Chondrocyte (in vitro differentiated cells): ENCODE measurements at regions not wholly inside any gene's neighbourhood (a gene's known extent, or its start where the extent isn't known, plus 50 kb on each side); places are given as distances from the start of the nearest gene placed in this dataset.

ENCODE experiments used
- DNase-seq: peaks from one replicate; pipeline ENCODE4 v3.0.0; 2021; ENCODE audit warnings: mixed read lengths, low spot score
- H3K27ac Mint-ChIP-seq: one replicate; pipeline ENCODE4 v1.8.0; 2021; ENCODE audit warnings: mild to moderate bottlenecking, moderate library complexity, mixed read lengths; ENCODE audit not compliant: unreplicated experiment
- H3K27me3 Mint-ChIP-seq: 2 replicates; pipeline ENCODE4 v1.8.0; 2021; ENCODE audit warnings: low read depth, mixed read lengths
- H3K36me3 Mint-ChIP-seq: 2 replicates; pipeline ENCODE4 v1.8.0; 2021; ENCODE audit warnings: low read depth, mixed read lengths
- H3K4me1 Mint-ChIP-seq: 2 replicates; pipeline ENCODE4 v1.8.0; 2021; ENCODE audit warnings: low read depth, mild to moderate bottlenecking, mixed read lengths
- H3K4me3 Mint-ChIP-seq: one replicate; pipeline ENCODE4 v1.8.0; 2021; ENCODE audit warnings: mild to moderate bottlenecking, moderate library complexity, mixed read lengths; ENCODE audit not compliant: unreplicated experiment
- H3K9me3 Mint-ChIP-seq: 2 replicates; pipeline ENCODE4 v1.8.0; 2021; ENCODE audit warnings: low read depth, mixed read lengths
- TF ChIP-seq, protein P1 (sequence below): fragments of 200-600 bp; sonication (generic); IDR thresholded peaks from 2 replicates; pipeline ENCODE4 v1.5.0; 2021; ENCODE audit warnings: antibody characterized with exemption, mild to moderate bottlenecking, moderate library complexity

GRCh38 chr4:144494280-144494679 lies 151.7 kb upstream of the HHIP start:
- no peaks in the 10 kb centered on the region for H3K9me3 Mint-ChIP-seq
- H3K27me3 Mint-ChIP-seq, result no peaks in the 10 kb centered on the region
- DNase-seq, result no peak
- H3K36me3 Mint-ChIP-seq, result no peaks in the 10 kb centered on the region
- H3K4me1 Mint-ChIP-seq, result peaks cover 11% of the 10 kb centered on the region
- no peak overlapping the region for H3K4me3 Mint-ChIP-seq
- TF ChIP-seq, protein P1, sequence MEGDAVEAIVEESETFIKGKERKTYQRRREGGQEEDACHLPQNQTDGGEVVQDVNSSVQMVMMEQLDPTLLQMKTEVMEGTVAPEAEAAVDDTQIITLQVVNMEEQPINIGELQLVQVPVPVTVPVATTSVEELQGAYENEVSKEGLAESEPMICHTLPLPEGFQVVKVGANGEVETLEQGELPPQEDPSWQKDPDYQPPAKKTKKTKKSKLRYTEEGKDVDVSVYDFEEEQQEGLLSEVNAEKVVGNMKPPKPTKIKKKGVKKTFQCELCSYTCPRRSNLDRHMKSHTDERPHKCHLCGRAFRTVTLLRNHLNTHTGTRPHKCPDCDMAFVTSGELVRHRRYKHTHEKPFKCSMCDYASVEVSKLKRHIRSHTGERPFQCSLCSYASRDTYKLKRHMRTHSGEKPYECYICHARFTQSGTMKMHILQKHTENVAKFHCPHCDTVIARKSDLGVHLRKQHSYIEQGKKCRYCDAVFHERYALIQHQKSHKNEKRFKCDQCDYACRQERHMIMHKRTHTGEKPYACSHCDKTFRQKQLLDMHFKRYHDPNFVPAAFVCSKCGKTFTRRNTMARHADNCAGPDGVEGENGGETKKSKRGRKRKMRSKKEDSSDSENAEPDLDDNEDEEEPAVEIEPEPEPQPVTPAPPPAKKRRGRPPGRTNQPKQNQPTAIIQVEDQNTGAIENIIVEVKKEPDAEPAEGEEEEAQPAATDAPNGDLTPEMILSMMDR, result no peak
- H3K27ac Mint-ChIP-seq, result no peak overlapping the region

DNA sequence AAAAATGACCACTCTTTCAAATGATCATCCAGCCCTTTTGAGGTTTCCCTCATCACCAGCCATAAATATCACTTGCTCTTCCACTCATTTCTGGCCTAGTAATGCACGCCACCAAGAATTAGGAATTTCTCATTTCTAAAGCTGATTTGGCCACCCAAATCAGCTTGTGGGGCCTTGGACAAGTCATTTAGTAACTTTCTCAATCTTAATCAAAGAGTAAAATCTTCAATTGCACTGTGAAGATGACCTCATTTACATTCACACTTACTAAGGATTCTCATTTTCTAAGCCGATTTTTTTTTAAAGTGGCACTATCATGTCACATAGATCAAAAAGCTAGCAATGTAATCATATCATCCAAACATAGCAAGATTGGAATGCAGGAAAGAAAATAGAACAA lies 150.0 kb upstream of the HHIP start:
- Mint-ChIP-seq H3K27me3 (no peaks in the 10 kb centered on the region), H3K36me3 (no peaks in the 10 kb centered on the region), H3K4me3 (no peak overlapping the region), H3K27ac (no peak overlapping the region), H3K4me1 (peaks cover 11% of the 10 kb centered on the region), H3K9me3 (no peaks in the 10 kb centered on the region)
- TF ChIP-seq, protein P1, result no peak
- no peak for DNase-seq

GRCh38 chr4:144499777-144500176 lies 146.2 kb upstream of the HHIP start:
- no peaks in the 10 kb centered on the region for H3K36me3 Mint-ChIP-seq
- H3K27me3 Mint-ChIP-seq, result no peaks in the 10 kb centered on the region
- peaks cover 14% of the 10 kb centered on the region for H3K4me1 Mint-ChIP-seq

GRCh38 chr4:144501231-144501780 lies 144.7 kb upstream of the HHIP start:
- Mint-ChIP-seq H3K4me3 (no peak overlapping the region), H3K9me3 (peaks cover 3% of the 10 kb centered on the region), H3K36me3 (no peaks in the 10 kb centered on the region), H3K27ac (peak overlapping the region; percentile 25), H3K4me1 (peaks cover 13% of the 10 kb centered on the region), H3K27me3 (no peaks in the 10 kb centered on the region)
- no peak for DNase-seq
- TF ChIP-seq, protein P1, result no peak

More at GRCh38 chr4:144499777-144500176, 146.2 kb upstream of the HHIP start:
- Mint-ChIP-seq H3K9me3 (peaks cover 3% of the 10 kb centered on the region), H3K4me3 (no peak overlapping the region), H3K27ac (no peak overlapping the region)
- TF ChIP-seq, protein P1, result no peak
- no peak for DNase-seq

DNA sequence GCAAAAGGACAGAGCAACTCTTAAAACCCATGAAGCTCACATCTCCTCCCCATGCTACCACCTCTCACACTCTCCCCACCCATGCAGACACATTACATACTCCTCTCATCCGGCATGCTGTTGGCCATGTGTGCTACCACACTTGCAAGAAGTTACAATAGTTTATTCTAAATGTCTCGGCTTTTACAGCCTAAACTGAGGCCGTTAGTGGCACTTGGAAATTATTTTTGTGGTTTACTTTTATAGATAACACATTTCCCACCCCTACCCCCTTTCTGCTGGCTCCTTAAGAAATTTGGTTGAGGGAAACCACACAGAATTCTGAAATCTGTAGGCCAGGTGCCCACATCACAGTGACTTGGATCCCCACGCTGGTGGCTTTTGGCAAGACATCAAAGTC lies 141.1 kb upstream of the HHIP start:
- H3K9me3 Mint-ChIP-seq, result peaks cover 3% of the 10 kb centered on the region
- no peak overlapping the region for H3K27ac Mint-ChIP-seq
- no peak for DNase-seq
- TF ChIP-seq, protein P1, result no peak
- H3K36me3 Mint-ChIP-seq, result no peaks in the 10 kb centered on the region
- no peaks in the 10 kb centered on the region for H3K27me3 Mint-ChIP-seq
- H3K4me1 Mint-ChIP-seq, result peaks cover 10% of the 10 kb centered on the region
- no peak overlapping the region for H3K4me3 Mint-ChIP-seq
